GM12878 (cell line): ENCODE measurements at regions not wholly inside any gene's neighbourhood (a gene's known extent, or its start where the extent isn't known, plus 50 kb on each side); places are given as distances from the start of the nearest gene placed in this dataset.

Source experiments
- ATAC-seq: fragments of 200-7000 bp; cut with Tn5 transposase; 3 replicates; pipeline ENCODE4 v1.9.1; 2020; ENCODE audit warnings: mild to moderate bottlenecking, moderate library complexity
- BruUV-seq: library from RNA; stranded (reverse); fragments of 400-500 nt; replicated peaks from 2 replicates; lab custom pipeline; 2021; lab: Mats Ljungman, UMichigan
- CTCF ChIA-PET: fragments of 300-600 bp; sonication (Branson Sonifier 250); formaldehyde crosslinking; extraction: SDS; loops from one replicate; lab custom pipeline; 2021; ENCODE audit warnings: inconsistent platforms; lab: Yijun Ruan, JAX
- POLR2A ChIA-PET: fragments of 350-600 bp; formaldehyde crosslinking; extraction: SDS; loops from one replicate; lab custom pipeline; 2021; ENCODE audit warnings: inconsistent platforms; lab: Charles Lee
- RAD21 ChIA-PET: fragments of 300-600 bp; sonication (Branson Sonifier 250); formaldehyde crosslinking; loops from one replicate; lab custom pipeline; 2023; ENCODE audit warnings: antibody characterized with exemption; ENCODE audit not compliant: unreplicated experiment; lab: Charles Lee
- SMC1A ChIA-PET: fragments of 300-600 bp; sonication (Branson Sonifier 250); formaldehyde crosslinking; loops from one replicate; lab custom pipeline; 2023; ENCODE audit not compliant: unreplicated experiment, uncharacterized antibody; lab: Charles Lee
- DNase-seq: peaks from one replicate; pipeline ENCODE4 v3.0.0-alpha.2; 2011; ENCODE audit warnings: low read depth, low spot score
- FAIRE-seq: peaks from 3 replicates; lab custom pipeline; 2011; peaks lifted over from hg19 to GRCh38; lab: Jason Lieb, UNC
- H2AFZ ChIP-seq: 2 replicates; pipeline ENCODE4 v1.6.0; 2011; ENCODE audit warnings: low read depth, low read length, control low read depth; ENCODE audit not compliant: control insufficient read depth
- H3K27ac ChIP-seq: 2 replicates; pipeline ENCODE4 v1.5.1; 2011; ENCODE audit warnings: control low read depth; ENCODE audit not compliant: control insufficient read depth, insufficient read depth
- H3K27me3 ChIP-seq, 2 experiments: replicated peaks in 1 of 2; 2 replicates each; pipeline versions ENCODE4 v1.6.0 to v1.6.1; 2011; ENCODE audit warnings: low read length in 1 of 2; ENCODE audit not compliant: control insufficient read depth in 2 of 2, insufficient read depth in 2 of 2
- H3K36me3 ChIP-seq, 2 experiments: 2 replicates each; pipeline ENCODE4 v1.5.1; 2011; ENCODE audit warnings: low read length in 1 of 2; ENCODE audit not compliant: control insufficient read depth in 2 of 2, insufficient read depth in 2 of 2
- H3K4me1 ChIP-seq: 2 replicates; pipeline ENCODE4 v1.6.1; 2011; ENCODE audit warnings: mild to moderate bottlenecking, low read length, moderate library complexity, mixed read lengths; ENCODE audit not compliant: control insufficient read depth, insufficient read depth
- H3K4me2 ChIP-seq: 2 replicates; pipeline ENCODE4 v1.6.0; 2011; ENCODE audit warnings: control low read depth; ENCODE audit not compliant: control insufficient read depth, insufficient read depth
- H3K4me3 ChIP-seq: fragments of 200-600 bp; sonication (generic); 2 replicates; pipeline ENCODE4 v1.5.1; 2016
- H3K79me2 ChIP-seq: 2 replicates; pipeline ENCODE4 v1.6.0; 2011; ENCODE audit warnings: low read length; ENCODE audit not compliant: control insufficient read depth, insufficient read depth
- H3K9ac ChIP-seq: 2 replicates; pipeline ENCODE4 v1.8.0; 2011; ENCODE audit warnings: low read length, control low read depth, mixed read lengths; ENCODE audit not compliant: control insufficient read depth, insufficient read depth
- H3K9me3 ChIP-seq: replicated peaks from 3 replicates; pipeline ENCODE4 v1.5.1; 2011; ENCODE audit warnings: mild to moderate bottlenecking, low read length; ENCODE audit not compliant: control insufficient read depth, insufficient read depth
- H4K20me1 ChIP-seq: 2 replicates; pipeline ENCODE4 v1.6.0; 2011; ENCODE audit not compliant: control insufficient read depth, insufficient read depth
- ATF2 ChIP-seq: IDR thresholded peaks from 2 replicates; pipeline ENCODE4 v1.6.1; 2012; ENCODE audit warnings: low read length, inconsistent platforms
- CBX3 ChIP-seq: fragments of 200-600 bp; sonication (generic); IDR thresholded peaks from 2 replicates; pipeline ENCODE4 v1.6.1; 2016; ENCODE audit warnings: low read depth, borderline replicate concordance
- JUNB ChIP-seq: IDR thresholded peaks from 2 replicates; pipeline ENCODE4 v1.6.1; 2016; ENCODE audit warnings: antibody characterized with exemption, mild to moderate bottlenecking
- MAX ChIP-seq: IDR thresholded peaks from 2 replicates; pipeline ENCODE4 v1.6.1; 2012; ENCODE audit warnings: low read depth, low read length, improper control_type of control experiment
- RAD51 ChIP-seq: fragments of 450-650 bp; IDR thresholded peaks from 2 replicates; pipeline ENCODE4 v1.6.1; 2016; ENCODE audit warnings: moderate library complexity, mild to moderate bottlenecking, inconsistent platforms
- SRF ChIP-seq, 2 experiments: IDR thresholded peaks; 2 replicates each; pipeline ENCODE4 v1.6.1; 2011; ENCODE audit warnings: low read depth in 2 of 2, low read length in 2 of 2, mild to moderate bottlenecking in 1 of 2, moderate library complexity in 1 of 2
- YY1 ChIP-seq: IDR thresholded peaks from 2 replicates; pipeline ENCODE4 v1.6.1; 2011; ENCODE audit warnings: low read depth, mild to moderate bottlenecking, low read length
- WGBS: methylation state at CpG from one replicate; pipeline ENCODE4 v1.1.6; 2016; ENCODE audit warnings: low lambda C conversion rate; ENCODE audit not compliant: insufficient replicate concordance, insufficient coverage; ENCODE audit errors: missing lambda C conversion rate; 5-methylcytosine and 5-hydroxymethylcytosine counted together
- in situ Hi-C: fragments of 300-500 bp; cut with MboI; formaldehyde crosslinking; loops from 9 replicates; pipeline ENCODE4 v1.14.3; 2018; ENCODE audit warnings: mixed read lengths
- intact Hi-C: fragments of 100-400 bp; cut with micrococcal nuclease; formaldehyde crosslinking; loops from one replicate; pipeline ENCODE4 v1.14.2; 2022; ENCODE audit not compliant: unreplicated experiment

GRCh38 chr12:91978143-91978542, 167.5 kb downstream of the BTG1 start:
- POLR2A ChIA-PET: no interaction called here
- Histone ChIP-seq H4K20me1 (no peaks in the 10 kb centered on the region), H3K27me3 (no peaks in the 10 kb centered on the region), H3K4me1 (no peaks in the 10 kb centered on the region)
- WGBS: 98% methylated on average over 2 of the region's 2 CpGs
- BruUV-seq: no TSS peak
- in situ Hi-C loops: no loop called here
- RAD21 ChIA-PET: interaction anchor here (0.6 kb wide), 1 partner anchor 105 kb away, joined by 3 read pairs; no protein-coding TSS in a partner anchor
- no peak for TF ChIP-seq ATF2
- 0 out of 2 replicates have a peak, but pooled peaks have one; percentile 9 for TF ChIP-seq JUNB
- TF ChIP-seq RAD51: no peak
- TF ChIP-seq YY1: no peak
- no peak for TF ChIP-seq MAX
- TF ChIP-seq CBX3: no peak
- TF ChIP-seq SRF (IDR thresholded peaks at IDR 0.05; ENCODE audit: low read depth in 2 of 2, low read length in 2 of 2): 0 out of 4 replicates have a peak, but pooled peaks of 1 of the 2 experiments have one; percentile 10
- TF ChIP-seq, all 136 proteins: peak for 2
- H3K4me3 ChIP-seq: no peak overlapping the region
- ATAC-seq: no peak
- H2AFZ ChIP-seq: no peak overlapping the region
- no peak for FAIRE-seq
- ChIA-PET SMC1A (no interaction called here), CTCF (no interaction called here)
- no peaks in the 10 kb centered on the region for H3K36me3 ChIP-seq
- H3K27ac ChIP-seq: no peak overlapping the region
- no peak for DNase-seq
- H3K9me3 ChIP-seq: no peaks in the 10 kb centered on the region; the same call in 2 of the 3 replicates
- H3K79me2 ChIP-seq: no peaks in the 10 kb centered on the region
- intact Hi-C loops: no loop called here
- H3K4me2 ChIP-seq: no peak overlapping the region
- no peak overlapping the region for H3K9ac ChIP-seq
